ENCODE measurements at regions not wholly inside any gene's neighbourhood (a gene's known extent, or its start where the extent isn't known, plus 50 kb on each side); places are given as distances from the start of the nearest gene placed in this dataset.

- CTCF ChIA-PET = interaction anchor here (0.6 to 0.7 kb wide), 2 partner anchors 13 to 941 kb away, joined by 3 to 4 read pairs; no protein-coding TSS in a partner anchor
- DNase-seq (ENCODE audit: low spot score) = no peak
- POLR2A ChIA-PET (ENCODE audit: low non-redundant PET) = no interaction called here
- TF ChIP-seq CTCF (conservative IDR thresholded peaks at IDR 0.05; ENCODE audit: low read depth) = no peak
- no peak overlapping the region for H3K27ac ChIP-seq
Measured at GRCh38 chr18:45398448-45398847, 216.8 kb upstream of the SLC14A2 start.

- POLR2A ChIA-PET (ENCODE audit: low non-redundant PET) = no interaction called here
- no peak overlapping the region for H3K27ac ChIP-seq
- DNase-seq (ENCODE audit: low spot score) = no peak
- no peak for TF ChIP-seq CTCF (conservative IDR thresholded peaks at IDR 0.05; ENCODE audit: low read depth)
- CTCF ChIA-PET = interaction anchor here (0.6 kb wide), 1 partner anchor 14 kb away, joined by 3 read pairs; no protein-coding TSS in a partner anchor
Measured at GRCh38 chr18:45399146-45399545, 216.1 kb upstream of the SLC14A2 start.

GRCh38 chr18:45399643-45400042, 215.6 kb upstream of the SLC14A2 start:
- CTCF ChIA-PET = no interaction called here
- no peak for TF ChIP-seq CTCF (conservative IDR thresholded peaks at IDR 0.05; ENCODE audit: low read depth)
- POLR2A ChIA-PET (ENCODE audit: low non-redundant PET) = no interaction called here
- no peak overlapping the region for H3K27ac ChIP-seq
- DNase-seq (ENCODE audit: low spot score) = no peak

GRCh38 chr18:45402485-45403056, 212.7 kb upstream of the SLC14A2 start:
- peak; percentile 57 for DNase-seq (ENCODE audit: low spot score)
- CTCF ChIA-PET = interaction anchor here (0.5 kb wide), 1 partner anchor 794 kb away, joined by 4 read pairs; no protein-coding TSS in a partner anchor
- POLR2A ChIA-PET (ENCODE audit: low non-redundant PET) = no interaction called here
- no peak overlapping the region for H3K27ac ChIP-seq
- no peak for TF ChIP-seq CTCF (conservative IDR thresholded peaks at IDR 0.05; ENCODE audit: low read depth)

GRCh38 chr18:45403341-45404049, 211.8 kb upstream of the SLC14A2 start:
- H3K27ac ChIP-seq = no peak overlapping the region; the same call in 1 of the 2 replicates
- POLR2A ChIA-PET (ENCODE audit: low non-redundant PET) = no interaction called here
- no peak for TF ChIP-seq CTCF (conservative IDR thresholded peaks at IDR 0.05; ENCODE audit: low read depth)
- no peak for DNase-seq (ENCODE audit: low spot score)
- CTCF ChIA-PET = no interaction called here

GRCh38 chr18:45408218-45408617, 207.1 kb upstream of the SLC14A2 start:
- no peak overlapping the region for H3K27ac ChIP-seq
- POLR2A ChIA-PET (ENCODE audit: low non-redundant PET) = no interaction called here
- TF ChIP-seq CTCF (conservative IDR thresholded peaks at IDR 0.05; ENCODE audit: low read depth) = no peak
- CTCF ChIA-PET = no interaction called here
- DNase-seq (ENCODE audit: low spot score) = no peak
